H9 (cell line): ENCODE measurements at regions not wholly inside any gene's neighbourhood (a gene's known extent, or its start where the extent isn't known, plus 50 kb on each side); places are given as distances from the start of the nearest gene placed in this dataset.

ENCODE experiments used
- DNase-seq: peaks from one replicate; pipeline ENCODE4 v3.0.0-alpha.2; 2017
- H2AFZ ChIP-seq: one replicate; pipeline ENCODE4 v1.6.1; 2013; ENCODE audit warnings: mild to moderate bottlenecking, low read length, control low read depth, moderate library complexity
- H2AK5ac ChIP-seq: 2 replicates; pipeline ENCODE4 v1.6.1; 2013; ENCODE audit warnings: low read length, control low read depth, mixed read lengths; ENCODE audit not compliant: insufficient read length
- H2BK120ac ChIP-seq: one replicate; pipeline ENCODE4 v1.6.1; 2013; ENCODE audit warnings: low read depth, mild to moderate bottlenecking, low read length, control low read depth, inconsistent platforms; ENCODE audit not compliant: poor library complexity, severe bottlenecking
- H2BK12ac ChIP-seq: 2 replicates; pipeline ENCODE4 v1.6.1; 2013; ENCODE audit warnings: low read length, control low read depth, mixed read lengths, low read depth; ENCODE audit not compliant: insufficient read length
- H2BK15ac ChIP-seq: 2 replicates; pipeline ENCODE4 v1.6.1; 2013; ENCODE audit warnings: low read depth, low read length, control low read depth
- H2BK20ac ChIP-seq: one replicate; pipeline ENCODE4 v1.6.1; 2013; ENCODE audit warnings: low read depth, mild to moderate bottlenecking, low read length, control low read depth, inconsistent platforms; ENCODE audit not compliant: poor library complexity, severe bottlenecking
- H2BK5ac ChIP-seq: 2 replicates; pipeline ENCODE4 v1.6.1; 2013; ENCODE audit warnings: low read length, control low read depth, mixed read lengths; ENCODE audit not compliant: insufficient read length
- H3K14ac ChIP-seq: 2 replicates; pipeline ENCODE4 v1.6.1; 2013; ENCODE audit warnings: low read length, control low read depth; ENCODE audit not compliant: insufficient read depth
- H3K18ac ChIP-seq: 2 replicates; pipeline ENCODE4 v1.6.1; 2013; ENCODE audit warnings: low read depth, mild to moderate bottlenecking, mixed read lengths, low read length, control low read depth; ENCODE audit not compliant: insufficient read length
- H3K23ac ChIP-seq: 2 replicates; pipeline ENCODE4 v1.6.1; 2013; ENCODE audit warnings: low read length, control low read depth, mixed read lengths, low read depth; ENCODE audit not compliant: insufficient read length
- H3K23me2 ChIP-seq: 2 replicates; pipeline ENCODE4 v1.6.1; 2013; ENCODE audit warnings: low read depth, mild to moderate bottlenecking, mixed read lengths, low read length, control low read depth; ENCODE audit not compliant: insufficient read length, poor library complexity, severe bottlenecking
- H3K27ac ChIP-seq: 2 replicates; pipeline ENCODE4 v1.5.1; 2013; ENCODE audit warnings: low read length, control low read depth, mixed read lengths, low read depth; ENCODE audit not compliant: insufficient read length
- H3K27me3 ChIP-seq: 2 replicates; pipeline ENCODE4 v1.6.1; 2013; ENCODE audit warnings: low read length, control low read depth, inconsistent platforms; ENCODE audit not compliant: insufficient read depth
- H3K4ac ChIP-seq: 2 replicates; pipeline ENCODE4 v1.6.1; 2013; ENCODE audit warnings: low read depth, mild to moderate bottlenecking, control low read depth, inconsistent platforms, low read length, moderate library complexity
- H3K4me1 ChIP-seq: 2 replicates; pipeline ENCODE4 v1.6.1; 2013; ENCODE audit warnings: low read length, control low read depth, inconsistent platforms; ENCODE audit not compliant: insufficient read depth
- H3K4me2 ChIP-seq: 2 replicates; pipeline ENCODE4 v1.6.1; 2013; ENCODE audit warnings: low read length, control low read depth, mixed read lengths; ENCODE audit not compliant: insufficient read length, insufficient read depth
- H3K56ac ChIP-seq: 2 replicates; pipeline ENCODE4 v1.6.1; 2013; ENCODE audit warnings: low read depth, mild to moderate bottlenecking, mixed read lengths, low read length, control low read depth; ENCODE audit not compliant: insufficient read length
- H3K79me1 ChIP-seq: 2 replicates; pipeline ENCODE4 v1.6.1; 2013; ENCODE audit warnings: low read depth, mild to moderate bottlenecking, moderate library complexity, low read length, control low read depth, inconsistent platforms; ENCODE audit not compliant: insufficient read depth, poor library complexity, severe bottlenecking
- H3K79me2 ChIP-seq: 2 replicates; pipeline ENCODE4 v1.6.1; 2013; ENCODE audit warnings: low read length, control low read depth, inconsistent platforms; ENCODE audit not compliant: insufficient read depth
- H3K9ac ChIP-seq: 2 replicates; pipeline ENCODE4 v1.6.1; 2013; ENCODE audit warnings: low read length, control low read depth, mixed read lengths; ENCODE audit not compliant: insufficient read length; ENCODE audit errors: extremely low read depth
- H3K9me3 ChIP-seq: one replicate; pipeline ENCODE4 v1.6.1; 2013; ENCODE audit warnings: low read depth, low read length, inconsistent platforms; ENCODE audit not compliant: control insufficient read depth
- H3T11ph ChIP-seq: one replicate; pipeline ENCODE4 v1.6.1; 2013; ENCODE audit warnings: mild to moderate bottlenecking, low read length, control low read depth, inconsistent platforms
- H4K20me1 ChIP-seq: one replicate; pipeline ENCODE4 v1.6.1; 2013; ENCODE audit not compliant: control insufficient read depth, insufficient read length, insufficient read depth
- H4K5ac ChIP-seq: 2 replicates; pipeline ENCODE4 v1.6.1; 2013; ENCODE audit warnings: low read depth, mild to moderate bottlenecking, mixed read lengths, low read length, control low read depth; ENCODE audit not compliant: insufficient read length
- H4K8ac ChIP-seq: replicated peaks from 2 replicates; pipeline ENCODE4 v1.6.1; 2013; ENCODE audit warnings: low read length, control low read depth, mixed read lengths, low read depth; ENCODE audit not compliant: insufficient read length
- H4K91ac ChIP-seq: 2 replicates; pipeline ENCODE4 v1.6.1; 2013; ENCODE audit warnings: low read depth, mild to moderate bottlenecking, moderate library complexity, mixed read lengths, low read length, control low read depth; ENCODE audit not compliant: insufficient read length
- H3K27ac Mint-ChIP-seq, 3 experiments: 2 replicates in 2 of 3; 3 replicates in 1 of 3; pipeline ENCODE4 v1.8.0; 2020 to 2021; ENCODE audit warnings: mixed read lengths in 3 of 3, mild to moderate bottlenecking in 1 of 3, moderate library complexity in 1 of 3
- H3K27me3 Mint-ChIP-seq: 2 replicates; pipeline ENCODE4 v1.8.0; 2021; ENCODE audit warnings: low read depth, mild to moderate bottlenecking, moderate library complexity, mixed read lengths
- H3K36me3 Mint-ChIP-seq, 3 experiments: 2 replicates in 2 of 3; 3 replicates in 1 of 3; pipeline ENCODE4 v1.8.0; 2020 to 2021; ENCODE audit warnings: low read depth in 3 of 3, mixed read lengths in 3 of 3; ENCODE audit not compliant: insufficient read depth in 1 of 3
- H3K4me1 Mint-ChIP-seq, 2 experiments: 2 replicates each; pipeline ENCODE4 v1.8.0; 2020; ENCODE audit warnings: mixed read lengths in 2 of 2
- H3K4me3 Mint-ChIP-seq, 2 experiments: 2 replicates in 1 of 2; 3 replicates in 1 of 2; pipeline ENCODE4 v1.8.0; 2020 to 2021; ENCODE audit warnings: mild to moderate bottlenecking in 2 of 2, mixed read lengths in 2 of 2, moderate library complexity in 1 of 2
- H3K9me3 Mint-ChIP-seq, 2 experiments: 2 replicates in 1 of 2; 3 replicates in 1 of 2; pipeline ENCODE4 v1.8.0; 2020; ENCODE audit warnings: mild to moderate bottlenecking in 2 of 2, mixed read lengths in 2 of 2, moderate library complexity in 1 of 2
- WGBS: extraction: QIAGEN DNeasy Blood & Tissue Kit; methylation state at CpG from one replicate; pipeline ENCODE4 v1.1.7; 2013; ENCODE audit warnings: missing lambda C conversion rate, low lambda C conversion rate, mixed read lengths; ENCODE audit not compliant: insufficient read length; ENCODE audit errors: extremely low coverage; 5-methylcytosine and 5-hydroxymethylcytosine counted together
- TF ChIP-seq, protein P1 (sequence below): fragments of 200-600 bp; sonication (generic); conservative IDR thresholded peaks from 3 replicates; pipeline ENCODE4 v1.8.0; 2021; ENCODE audit warnings: antibody characterized with exemption, mild to moderate bottlenecking

- DNase-seq = no peak
- H3K9me3 Mint-ChIP-seq = peaks cover 0 to 3% of the 10 kb centered on the region in 2 experiments; a peak in 2 of 5 replicates
- no peaks in the 10 kb centered on the region for H3K4me1 ChIP-seq
Observed at GRCh38 chr5:2022436-2022835, 139.7 kb upstream of the IRX4 start.

More at GRCh38 chr5:2022436-2022835, 139.7 kb upstream of the IRX4 start:
- Histone ChIP-seq H3K27me3 (no peaks in the 10 kb centered on the region), H3T11ph (no peak overlapping the region), H3K27ac (no peak overlapping the region), H2BK12ac (no peak overlapping the region), H3K9me3 (no peaks in the 10 kb centered on the region), H2BK20ac (no peak overlapping the region), H3K23me2 (no peaks in the 10 kb centered on the region), H3K56ac (no peak overlapping the region), H2AFZ (no peak overlapping the region), H4K8ac (no peak overlapping the region), H3K4ac (no peak overlapping the region), H2BK120ac (no peak overlapping the region), H3K9ac (no peak overlapping the region), H3K18ac (no peak overlapping the region), H2BK5ac (no peak overlapping the region), H4K5ac (no peak overlapping the region), H3K4me2 (no peak overlapping the region), H4K91ac (no peak overlapping the region), H3K79me2 (no peaks in the 10 kb centered on the region), H2BK15ac (no peak overlapping the region), H2AK5ac (no peak overlapping the region), H3K14ac (no peak overlapping the region), H3K23ac (no peak overlapping the region), H3K79me1 (no peaks in the 10 kb centered on the region), H4K20me1 (no peaks in the 10 kb centered on the region)
- WGBS = no CpG with 5 or more reads among the region's 5 CpGs
- TF ChIP-seq, protein P1, sequence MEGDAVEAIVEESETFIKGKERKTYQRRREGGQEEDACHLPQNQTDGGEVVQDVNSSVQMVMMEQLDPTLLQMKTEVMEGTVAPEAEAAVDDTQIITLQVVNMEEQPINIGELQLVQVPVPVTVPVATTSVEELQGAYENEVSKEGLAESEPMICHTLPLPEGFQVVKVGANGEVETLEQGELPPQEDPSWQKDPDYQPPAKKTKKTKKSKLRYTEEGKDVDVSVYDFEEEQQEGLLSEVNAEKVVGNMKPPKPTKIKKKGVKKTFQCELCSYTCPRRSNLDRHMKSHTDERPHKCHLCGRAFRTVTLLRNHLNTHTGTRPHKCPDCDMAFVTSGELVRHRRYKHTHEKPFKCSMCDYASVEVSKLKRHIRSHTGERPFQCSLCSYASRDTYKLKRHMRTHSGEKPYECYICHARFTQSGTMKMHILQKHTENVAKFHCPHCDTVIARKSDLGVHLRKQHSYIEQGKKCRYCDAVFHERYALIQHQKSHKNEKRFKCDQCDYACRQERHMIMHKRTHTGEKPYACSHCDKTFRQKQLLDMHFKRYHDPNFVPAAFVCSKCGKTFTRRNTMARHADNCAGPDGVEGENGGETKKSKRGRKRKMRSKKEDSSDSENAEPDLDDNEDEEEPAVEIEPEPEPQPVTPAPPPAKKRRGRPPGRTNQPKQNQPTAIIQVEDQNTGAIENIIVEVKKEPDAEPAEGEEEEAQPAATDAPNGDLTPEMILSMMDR = no peak
- no peak overlapping the region for H3K27ac Mint-ChIP-seq
- H3K36me3 Mint-ChIP-seq = no peaks in the 10 kb centered on the region
- H3K4me3 Mint-ChIP-seq = no peak overlapping the region
- peaks cover 22% of the 10 kb centered on the region for H3K27me3 Mint-ChIP-seq
- H3K4me1 Mint-ChIP-seq = peaks cover 0 to 7% of the 10 kb centered on the region in 2 experiments; a peak in 3 of 4 replicates
